Transverse colon (tissue), 4 donors: ENCODE measurements at regions not wholly inside any gene's neighbourhood (a gene's known extent, or its start where the extent isn't known, plus 50 kb on each side); places are given as distances from the start of the nearest gene placed in this dataset.
A peak's percentile ranks its signal among the peaks of the same experiment; 100 is the strongest.

ENCODE experiments used
- DNase-seq: peaks from one replicate; pipeline ENCODE4 v3.0.0-alpha.2; 2019
- H3K27ac ChIP-seq, 4 donors: fragments of 200-600 bp; sonication (generic); 2 replicates each; pipeline ENCODE4 v1.5.1; 2016 to 2018; ENCODE audit warnings: inconsistent platforms in 4 of 4
- H3K27me3 ChIP-seq: fragments of 200-600 bp; sonication (generic); 2 replicates; pipeline ENCODE4 v1.5.1; 2017; ENCODE audit warnings: inconsistent platforms
- H3K36me3 ChIP-seq, 4 donors: fragments of 200-600 bp; sonication (generic); 2 replicates each; pipeline ENCODE4 v1.5.1; 2017 to 2019; ENCODE audit warnings: inconsistent platforms in 4 of 4
- H3K4me1 ChIP-seq, 4 donors: fragments of 200-600 bp; sonication (generic); 2 replicates each; pipeline ENCODE4 v1.5.1; 2017 to 2020; ENCODE audit warnings: inconsistent platforms in 4 of 4
- H3K4me3 ChIP-seq, 4 donors: fragments of 200-600 bp; sonication (generic); 1 replicate in 1 of 4; 2 replicates in 3 of 4; pipeline versions ENCODE4 v1.5.1 to v1.6.1; 2017 to 2019; ENCODE audit warnings: inconsistent platforms in 4 of 4
- H3K9me3 ChIP-seq, 2 donors: fragments of 200-600 bp; sonication (generic); 2 replicates each; pipeline ENCODE4 v1.5.1; 2017 to 2019; ENCODE audit warnings: inconsistent platforms in 2 of 2
- CTCF ChIP-seq, 5 experiments: fragments of 200-600 bp in 3 of 5; fragments of 450-650 bp in 2 of 5; sonication (generic) in 3 of 5; IDR thresholded peaks; 1 replicate in 2 of 5; 2 replicates in 3 of 5; pipeline ENCODE4 v1.5.1; 2016 to 2017; ENCODE audit warnings: antibody characterized with exemption in 5 of 5, inconsistent platforms in 3 of 5, mild to moderate bottlenecking in 2 of 5, moderate library complexity in 1 of 5
- EP300 ChIP-seq: sonication (generic); formaldehyde crosslinking; IDR thresholded peaks from one replicate; pipeline ENCODE4 v1.6.1; 2017; ENCODE audit warnings: antibody characterized with exemption, low read depth
- POLR2A ChIP-seq: fragments of 450-650 bp; IDR thresholded peaks from one replicate; pipeline ENCODE4 v1.6.1; 2016; ENCODE audit warnings: antibody characterized with exemption, mild to moderate bottlenecking, moderate library complexity
- POLR2AphosphoS5 ChIP-seq, 3 donors: sonication (generic); formaldehyde crosslinking; IDR thresholded peaks; one replicate each; pipeline ENCODE4 v1.6.1; 2016; ENCODE audit warnings: antibody characterized with exemption in 3 of 3
- WGBS, 2 donors: methylation state at CpG; one replicate each; pipeline ENCODE4 v1.1.5; 2018; ENCODE audit warnings: low coverage in 1 of 2; 5-methylcytosine and 5-hydroxymethylcytosine counted together
- in situ Hi-C, 4 donors: fragments of 200-750 bp; cut with MboI; loops; one replicate each; pipeline versions ENCODE4 v1.15.0 to v1.15.1; 2017; ENCODE audit warnings: low sequenced_read_pairs in 3 of 4, low pct_ligation_motif_present in 1 of 4, low pct_unique_long_range_greater_than_20kb in 1 of 4
- intact Hi-C: fragments of 100-400 bp; cut with DNase I; formaldehyde crosslinking; loops from one replicate; pipeline ENCODE4 v1.15.1; 2023; ENCODE audit warnings: low total_unique reads

GRCh38 chr17:72445055-72445991, 324.5 kb downstream of the SOX9 start:
- intact Hi-C loops, result no loop called here
- peak; percentile 77 for DNase-seq
- H3K27ac ChIP-seq, result peak overlapping the region; percentile 80 to 92 (median 88)

GRCh38 chr17:72446118-72446517, 325.3 kb downstream of the SOX9 start:
- H3K4me1 ChIP-seq, result peaks cover 15 to 58% (median 43%) of the 10 kb centered on the region in 4 donors
- DNase-seq, result no peak
- intact Hi-C loops, result no loop called here
- no peaks in the 10 kb centered on the region for H3K27me3 ChIP-seq
- WGBS, 2 donors, result 70 to 73% methylated on average over 3 to 6 of the region's 6 CpGs
- TF ChIP-seq EP300, result no peak
- TF ChIP-seq POLR2A, result no peak
- no peak for TF ChIP-seq CTCF (IDR thresholded peaks at IDR 0.05)
- no peak for TF ChIP-seq POLR2AphosphoS5 (IDR thresholded peaks at IDR 0.05)
- H3K4me3 ChIP-seq, result no peak overlapping the region
- H3K27ac ChIP-seq, result peak overlapping the region; percentile 80 to 92 (median 88)
- no peaks in the 10 kb centered on the region for H3K9me3 ChIP-seq
- no peaks in the 10 kb centered on the region for H3K36me3 ChIP-seq
- in situ Hi-C loops, result no loop called here

More at GRCh38 chr17:72445055-72445991, 324.5 kb downstream of the SOX9 start:
- Histone ChIP-seq H3K9me3 (no peaks in the 10 kb centered on the region), H3K36me3 (no peaks in the 10 kb centered on the region), H3K4me3 (no peak overlapping the region), H3K4me1 (peaks cover 15 to 58% (median 43%) of the 10 kb centered on the region in 4 donors), H3K27me3 (no peaks in the 10 kb centered on the region)
- TF ChIP-seq EP300 (no peak), POLR2A (no peak), POLR2AphosphoS5 (IDR thresholded peaks at IDR 0.05) (peak in 1 of 3 donors; percentile 20)
- in situ Hi-C loops, result no loop called here
- 67 to 70% methylated on average over 7 to 26 of the region's 26 CpGs for WGBS, 2 donors

GRCh38 chr17:72446525-72447250, 325.9 kb downstream of the SOX9 start:
- in situ Hi-C loops, result no loop called here
- WGBS, 2 donors, result 32% methylated on average over 17 of the region's 17 CpGs; no CpG with 5 or more reads in 1 of the 2 donors
- intact Hi-C loops, result no loop called here

GRCh38 chr17:72447251-72447640, 326.4 kb downstream of the SOX9 start:
- Histone ChIP-seq H3K27me3 (no peaks in the 10 kb centered on the region), H3K4me3 (no peak overlapping the region), H3K4me1 (peaks cover 15 to 55% (median 38%) of the 10 kb centered on the region in 4 donors), H3K9me3 (no peaks in the 10 kb centered on the region), H3K36me3 (no peaks in the 10 kb centered on the region), H3K27ac (peak overlapping the region; percentile 80 to 92 (median 88))
- DNase-seq, result no peak
- in situ Hi-C loops, result no loop called here
- 73 to 76% methylated on average over 3 of the region's 3 CpGs for WGBS, 2 donors
- intact Hi-C loops, result no loop called here
- no peak for TF ChIP-seq POLR2AphosphoS5 (IDR thresholded peaks at IDR 0.05)
- no peak for TF ChIP-seq CTCF (IDR thresholded peaks at IDR 0.05)
- no peak for TF ChIP-seq EP300
- TF ChIP-seq POLR2A, result no peak

More at GRCh38 chr17:72446525-72447250, 325.9 kb downstream of the SOX9 start:
- DNase-seq, result peak; percentile 84
- Histone ChIP-seq H3K4me1 (peaks cover 15 to 55% (median 38%) of the 10 kb centered on the region in 4 donors), H3K9me3 (no peaks in the 10 kb centered on the region), H3K4me3 (no peak overlapping the region), H3K27me3 (no peaks in the 10 kb centered on the region), H3K36me3 (no peaks in the 10 kb centered on the region), H3K27ac (peak overlapping the region; percentile 80 to 92 (median 88))
- peak in 2 of 3 donors; percentile 81 to 84 for TF ChIP-seq POLR2AphosphoS5 (IDR thresholded peaks at IDR 0.05)
- TF ChIP-seq CTCF (IDR thresholded peaks at IDR 0.05), result no peak
- peak; percentile 69 for TF ChIP-seq POLR2A
- no peak for TF ChIP-seq EP300
